GM12891 (cell line): ENCODE measurements at regions not wholly inside any gene's neighbourhood (a gene's known extent, or its start where the extent isn't known, plus 50 kb on each side); places are given as distances from the start of the nearest gene placed in this dataset.

Experiments used
- DNase-seq: peaks from one replicate; pipeline ENCODE4 v3.0.0; 2011; ENCODE audit warnings: low spot score; ENCODE audit not compliant: insufficient read length
- FAIRE-seq: peaks from 2 replicates; lab custom pipeline; 2011; peaks lifted over from hg19 to GRCh38; lab: Jason Lieb, UNC
- PAX5 ChIP-seq: IDR thresholded peaks from 2 replicates; pipeline ENCODE4 v1.6.1; 2011; ENCODE audit warnings: low read length, moderate library complexity, mild to moderate bottlenecking; ENCODE audit not compliant: insufficient read depth, severe bottlenecking
- POLR2A ChIP-seq: IDR thresholded peaks from 2 replicates; pipeline ENCODE4 v1.6.1; 2011; ENCODE audit warnings: low read depth, low read length, control low read depth
- POLR2AphosphoS5 ChIP-seq: IDR thresholded peaks from 2 replicates; pipeline ENCODE4 v1.6.1; 2011; ENCODE audit warnings: low read depth, low read length, control low read depth
- POU2F2 ChIP-seq: IDR thresholded peaks from 2 replicates; pipeline ENCODE4 v1.6.1; 2011; ENCODE audit warnings: low read depth, mild to moderate bottlenecking, control low read depth, low read length, moderate library complexity
- SPI1 ChIP-seq: IDR thresholded peaks from 2 replicates; pipeline ENCODE4 v1.6.1; 2011; ENCODE audit warnings: low read depth, low read length, control low read depth
- TAF1 ChIP-seq: IDR thresholded peaks from 2 replicates; pipeline ENCODE4 v1.6.1; 2011; ENCODE audit warnings: low read depth, low read length, control low read depth

- FAIRE-seq (no peak), DNase-seq (no peak)
- TF ChIP-seq TAF1: no peak
- TF ChIP-seq SPI1: no peak
- no peak for TF ChIP-seq POU2F2
Measured at GRCh38 chr4:11791797-11792196, 363.1 kb upstream of the HS3ST1 start.

GRCh38 chr4:11790230-11790629, 361.5 kb upstream of the HS3ST1 start:
- no peak for DNase-seq
- no peak for FAIRE-seq
- TF ChIP-seq SPI1 (no peak), POU2F2 (no peak), POLR2AphosphoS5 (no peak), TAF1 (no peak), POLR2A (no peak), PAX5 (no peak)

- DNase-seq: no peak
- no peak for TF ChIP-seq TAF1
- no peak for TF ChIP-seq PAX5
- TF ChIP-seq POU2F2: no peak
- no peak for TF ChIP-seq SPI1
- no peak for TF ChIP-seq POLR2A
- no peak for TF ChIP-seq POLR2AphosphoS5
- FAIRE-seq: no peak
Measured at GRCh38 chr4:11783588-11783987, 354.9 kb upstream of the HS3ST1 start.

GRCh38 chr4:11782859-11783258, 354.2 kb upstream of the HS3ST1 start:
- DNase-seq: no peak
- no peak for FAIRE-seq
- TF ChIP-seq POU2F2: no peak
- no peak for TF ChIP-seq POLR2A

GRCh38 chr4:11777447-11777846, 348.8 kb upstream of the HS3ST1 start:
- FAIRE-seq (no peak), DNase-seq (no peak)
- TF ChIP-seq PAX5: no peak

GRCh38 chr4:11774346-11774745, 345.7 kb upstream of the HS3ST1 start:
- no peak for TF ChIP-seq POU2F2
- no peak for FAIRE-seq
- no peak for DNase-seq

GRCh38 chr4:11773798-11774197, 345.1 kb upstream of the HS3ST1 start:
- FAIRE-seq: no peak
- DNase-seq: no peak
- TF ChIP-seq PAX5 (no peak), POLR2AphosphoS5 (no peak), POLR2A (no peak), TAF1 (no peak), POU2F2 (no peak), SPI1 (no peak)

- TF ChIP-seq POLR2AphosphoS5 (no peak), POU2F2 (no peak), TAF1 (no peak), PAX5 (no peak), POLR2A (no peak), SPI1 (no peak)
- DNase-seq (no peak), FAIRE-seq (no peak)
Measured at GRCh38 chr4:11769434-11769833, 340.7 kb upstream of the HS3ST1 start.

GRCh38 chr4:11768251-11768972, 339.7 kb upstream of the HS3ST1 start:
- FAIRE-seq (no peak), DNase-seq (no peak)
- no peak for TF ChIP-seq POLR2A
- TF ChIP-seq PAX5: no peak
- TF ChIP-seq TAF1: no peak
- TF ChIP-seq POU2F2: no peak

- TF ChIP-seq POLR2AphosphoS5: no peak
- no peak for TF ChIP-seq SPI1
- no peak for TF ChIP-seq TAF1
- no peak for TF ChIP-seq POU2F2
- TF ChIP-seq POLR2A: no peak
- no peak for TF ChIP-seq PAX5
- no peak for DNase-seq
Measured at GRCh38 chr4:11765849-11766453, 337.3 kb upstream of the HS3ST1 start.

More at GRCh38 chr4:11765849-11766453, 337.3 kb upstream of the HS3ST1 start:
- FAIRE-seq: no peak
